GM12878 (cell line): ENCODE measurements at regions not wholly inside any gene's neighbourhood (a gene's known extent, or its start where the extent isn't known, plus 50 kb on each side); places are given as distances from the start of the nearest gene placed in this dataset.

Source experiments
- BCL11A ChIP-seq: IDR thresholded peaks from 2 replicates; pipeline ENCODE4 v1.6.1; 2011; ENCODE audit warnings: low read depth, low read length
- FOXM1 ChIP-seq: IDR thresholded peaks from 2 replicates; pipeline ENCODE4 v1.6.1; 2012; ENCODE audit warnings: low read depth, mild to moderate bottlenecking, inconsistent platforms, low read length, moderate library complexity
- GABPA ChIP-seq: IDR thresholded peaks from 2 replicates; pipeline ENCODE4 v1.6.1; 2014; ENCODE audit warnings: antibody characterized with exemption, low read depth, mild to moderate bottlenecking, inconsistent platforms
- JUNB ChIP-seq: IDR thresholded peaks from 2 replicates; pipeline ENCODE4 v1.6.1; 2016; ENCODE audit warnings: antibody characterized with exemption, mild to moderate bottlenecking
- MYC ChIP-seq: IDR thresholded peaks from 2 replicates; pipeline ENCODE4 v1.6.1; 2011; ENCODE audit warnings: mild to moderate bottlenecking, low read length, moderate library complexity, inconsistent platforms; ENCODE audit not compliant: insufficient read depth, insufficient replicate concordance, insufficient read length, severe bottlenecking
- PAX8 ChIP-seq: fragments of 450-650 bp; IDR thresholded peaks from 2 replicates; pipeline ENCODE4 v1.6.1; 2017; ENCODE audit warnings: mild to moderate bottlenecking, moderate library complexity
- PML ChIP-seq: IDR thresholded peaks from 2 replicates; pipeline ENCODE4 v1.6.1; 2012; ENCODE audit warnings: low read length, inconsistent platforms
- RAD21 ChIP-seq: IDR thresholded peaks from 2 replicates; pipeline ENCODE4 v1.6.1; 2011; ENCODE audit warnings: mild to moderate bottlenecking, low read depth, low read length, moderate library complexity; ENCODE audit not compliant: insufficient read depth
- ZNF384 ChIP-seq: IDR thresholded peaks from 2 replicates; pipeline ENCODE4 v1.6.1; 2012; ENCODE audit warnings: low read depth, mild to moderate bottlenecking, low read length, improper control_type of control experiment, borderline replicate concordance
- TF ChIP-seq, protein P1 (sequence below), 3 experiments: IDR thresholded peaks in 2 of 3; conservative IDR thresholded peaks in 1 of 3; 2 replicates each; pipeline ENCODE4 v1.5.1; 2011; ENCODE audit warnings: low read depth in 3 of 3, low read length in 3 of 3, mild to moderate bottlenecking in 3 of 3, control low read depth in 2 of 3, moderate library complexity in 2 of 3, inconsistent platforms in 1 of 3, mixed read lengths in 1 of 3; ENCODE audit not compliant: control insufficient read depth in 2 of 3, insufficient read depth in 1 of 3; ENCODE audit errors: extremely low read depth in 1 of 3
- TF ChIP-seq, protein P2 (sequence below): IDR thresholded peaks from 2 replicates; pipeline ENCODE4 v1.6.1; 2011; ENCODE audit warnings: low read depth, low read length, improper control_type of control experiment, borderline replicate concordance

DNA sequence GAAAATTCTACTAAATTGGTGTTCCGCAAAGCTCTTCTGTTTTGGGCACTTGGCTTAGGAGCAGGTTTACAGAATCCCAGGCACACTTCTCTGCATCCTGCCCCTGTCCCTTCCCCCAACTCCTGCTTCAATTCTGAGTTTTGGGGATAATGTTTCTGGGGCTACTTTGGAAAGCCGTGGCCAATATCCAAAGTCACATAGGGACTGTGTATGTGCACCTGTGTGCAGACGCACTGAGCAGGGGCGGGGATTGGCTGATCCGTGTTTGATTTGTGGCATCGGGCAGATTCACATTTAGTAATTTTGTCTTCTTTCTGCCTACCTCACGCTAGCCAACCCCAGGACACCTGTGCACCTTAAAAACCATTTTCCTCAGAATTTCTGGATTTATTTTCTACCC lies 491.9 kb downstream of the SIPA1L2 start:
- no peak for TF ChIP-seq ZNF384
- TF ChIP-seq, protein P1, sequence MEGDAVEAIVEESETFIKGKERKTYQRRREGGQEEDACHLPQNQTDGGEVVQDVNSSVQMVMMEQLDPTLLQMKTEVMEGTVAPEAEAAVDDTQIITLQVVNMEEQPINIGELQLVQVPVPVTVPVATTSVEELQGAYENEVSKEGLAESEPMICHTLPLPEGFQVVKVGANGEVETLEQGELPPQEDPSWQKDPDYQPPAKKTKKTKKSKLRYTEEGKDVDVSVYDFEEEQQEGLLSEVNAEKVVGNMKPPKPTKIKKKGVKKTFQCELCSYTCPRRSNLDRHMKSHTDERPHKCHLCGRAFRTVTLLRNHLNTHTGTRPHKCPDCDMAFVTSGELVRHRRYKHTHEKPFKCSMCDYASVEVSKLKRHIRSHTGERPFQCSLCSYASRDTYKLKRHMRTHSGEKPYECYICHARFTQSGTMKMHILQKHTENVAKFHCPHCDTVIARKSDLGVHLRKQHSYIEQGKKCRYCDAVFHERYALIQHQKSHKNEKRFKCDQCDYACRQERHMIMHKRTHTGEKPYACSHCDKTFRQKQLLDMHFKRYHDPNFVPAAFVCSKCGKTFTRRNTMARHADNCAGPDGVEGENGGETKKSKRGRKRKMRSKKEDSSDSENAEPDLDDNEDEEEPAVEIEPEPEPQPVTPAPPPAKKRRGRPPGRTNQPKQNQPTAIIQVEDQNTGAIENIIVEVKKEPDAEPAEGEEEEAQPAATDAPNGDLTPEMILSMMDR (IDR thresholded peaks at IDR 0.05 in 2 of 3, conservative IDR thresholded peaks at IDR 0.05 in 1 of 3; ENCODE audit: control insufficient read depth in 2 of 3, extremely low read depth in 1 of 3, insufficient read depth in 1 of 3, low read depth in 3 of 3, low read length in 3 of 3), result no peak
- no peak for TF ChIP-seq GABPA
- no peak for TF ChIP-seq FOXM1
- TF ChIP-seq JUNB, result no peak
- no peak for TF ChIP-seq PAX8
- TF ChIP-seq MYC, result no peak
- no peak for TF ChIP-seq RAD21
- TF ChIP-seq, protein P2, sequence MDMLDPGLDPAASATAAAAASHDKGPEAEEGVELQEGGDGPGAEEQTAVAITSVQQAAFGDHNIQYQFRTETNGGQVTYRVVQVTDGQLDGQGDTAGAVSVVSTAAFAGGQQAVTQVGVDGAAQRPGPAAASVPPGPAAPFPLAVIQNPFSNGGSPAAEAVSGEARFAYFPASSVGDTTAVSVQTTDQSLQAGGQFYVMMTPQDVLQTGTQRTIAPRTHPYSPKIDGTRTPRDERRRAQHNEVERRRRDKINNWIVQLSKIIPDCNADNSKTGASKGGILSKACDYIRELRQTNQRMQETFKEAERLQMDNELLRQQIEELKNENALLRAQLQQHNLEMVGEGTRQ, result no peak
- TF ChIP-seq PML, result no peak
- TF ChIP-seq BCL11A, result no peak
